ENCODE measurements at regions not wholly inside any gene's neighbourhood (a gene's known extent, or its start where the extent isn't known, plus 50 kb on each side); places are given as distances from the start of the nearest gene placed in this dataset.

- H3K4me1 ChIP-seq (ENCODE audit: control insufficient read depth in 1 of 2, insufficient read depth in 2 of 2, low read length in 2 of 2), result no peaks in the 10 kb centered on the region
- H3K4me2 ChIP-seq (replicated peaks; ENCODE audit: extremely low read depth, low read length, poor library complexity, severe bottlenecking), result no peak overlapping the region
- Mint-ChIP-seq H3K36me3 (no peaks in the 10 kb centered on the region), H3K9me3 (peaks cover 0 to 2% (median 0%) of the 10 kb centered on the region in 7 donors), H3K27ac (no peak overlapping the region), H3K4me3 (no peak overlapping the region), H3K27me3 (ENCODE audit: low read depth in 3 of 3) (peaks cover 0 to 8% (median 2%) of the 10 kb centered on the region in 3 donors), H3K4me1 (no peaks in the 10 kb centered on the region)
- no peaks in the 10 kb centered on the region for H3K27me3 ChIP-seq (ENCODE audit: control insufficient read depth in 2 of 2, insufficient read depth in 2 of 2, low read length in 2 of 2)
- no peak overlapping the region for H3K4me3 ChIP-seq (replicated peaks in 1 of 3; ENCODE audit: low read depth in 2 of 3, low read length in 3 of 3)
- TF ChIP-seq CTCF (IDR thresholded peaks at IDR 0.05), result no peak
- intact Hi-C loops (cut with micrococcal nuclease), result no loop called here
- H3K9me3 ChIP-seq (replicated peaks in 1 of 2; ENCODE audit: control insufficient read depth in 1 of 2, insufficient read depth in 1 of 2, low read length in 2 of 2), result no peaks in the 10 kb centered on the region
- no peaks in the 10 kb centered on the region for H3K36me3 ChIP-seq (replicated peaks in 1 of 2; ENCODE audit: control insufficient read depth in 1 of 2, insufficient read depth in 2 of 2, low read length in 2 of 2)
- DNase-seq, result no peak
- H3K79me2 ChIP-seq (ENCODE audit: insufficient read depth, low read length), result no peaks in the 10 kb centered on the region
- H4K20me1 ChIP-seq (ENCODE audit: insufficient read depth, low read length), result no peaks in the 10 kb centered on the region
- H2AFZ ChIP-seq (ENCODE audit: insufficient read depth, low read depth, low read length, poor library complexity, severe bottlenecking), result no peak overlapping the region
- WGBS (ENCODE audit: insufficient coverage), result 70% methylated on average over 4 of the region's 5 CpGs
- no peak overlapping the region for H3K9ac ChIP-seq (ENCODE audit: insufficient read depth, low read length, poor library complexity, severe bottlenecking)
- no peak overlapping the region for H3K27ac ChIP-seq (ENCODE audit: low read depth in 1 of 2, low read length in 2 of 2)
These were observed 142.1 kb upstream of the NMUR2 start for GRCh38 chr5:152547202-152547601.

- H3K4me1 ChIP-seq (ENCODE audit: control insufficient read depth in 1 of 2, insufficient read depth in 2 of 2, low read length in 2 of 2), result no peaks in the 10 kb centered on the region
- Mint-ChIP-seq H3K36me3 (no peaks in the 10 kb centered on the region), H3K4me1 (no peaks in the 10 kb centered on the region), H3K9me3 (peaks cover 0 to 2% (median 0%) of the 10 kb centered on the region in 7 donors), H3K4me3 (no peak overlapping the region), H3K27ac (no peak overlapping the region), H3K27me3 (ENCODE audit: low read depth in 3 of 3) (peaks cover 0 to 4% (median 3%) of the 10 kb centered on the region in 3 donors)
- no peak overlapping the region for H3K4me3 ChIP-seq (replicated peaks in 1 of 3; ENCODE audit: low read depth in 2 of 3, low read length in 3 of 3)
- no peak for DNase-seq
- H2AFZ ChIP-seq (ENCODE audit: insufficient read depth, low read depth, low read length, poor library complexity, severe bottlenecking), result no peak overlapping the region
- H3K36me3 ChIP-seq (replicated peaks in 1 of 2; ENCODE audit: control insufficient read depth in 1 of 2, insufficient read depth in 2 of 2, low read length in 2 of 2), result no peaks in the 10 kb centered on the region
- H3K27ac ChIP-seq (ENCODE audit: low read depth in 1 of 2, low read length in 2 of 2), result no peak overlapping the region
- no peaks in the 10 kb centered on the region for H3K27me3 ChIP-seq (ENCODE audit: control insufficient read depth in 2 of 2, insufficient read depth in 2 of 2, low read length in 2 of 2)
- intact Hi-C loops (cut with micrococcal nuclease), result no loop called here
- WGBS (ENCODE audit: insufficient coverage), result 85% methylated on average over 1 of the region's 2 CpGs
- H4K20me1 ChIP-seq (ENCODE audit: insufficient read depth, low read length), result no peaks in the 10 kb centered on the region
- no peak for TF ChIP-seq CTCF (IDR thresholded peaks at IDR 0.05)
- H3K9ac ChIP-seq (ENCODE audit: insufficient read depth, low read length, poor library complexity, severe bottlenecking), result no peak overlapping the region
- H3K79me2 ChIP-seq (ENCODE audit: insufficient read depth, low read length), result no peaks in the 10 kb centered on the region
- no peaks in the 10 kb centered on the region for H3K9me3 ChIP-seq (replicated peaks in 1 of 2; ENCODE audit: control insufficient read depth in 1 of 2, insufficient read depth in 1 of 2, low read length in 2 of 2)
- no peak overlapping the region for H3K4me2 ChIP-seq (replicated peaks; ENCODE audit: extremely low read depth, low read length, poor library complexity, severe bottlenecking)
These were observed 144.6 kb upstream of the NMUR2 start for GRCh38 chr5:152549709-152550108.
